ENCODE measurements at regions not wholly inside any gene's neighbourhood (a gene's known extent, or its start where the extent isn't known, plus 50 kb on each side); places are given as distances from the start of the nearest gene placed in this dataset.
"Not testable (repeated sequence)": the region's sequence is repeated elsewhere in the genome, so short reads cannot be mapped to it uniquely, and the experiment has no call there.

DNA sequence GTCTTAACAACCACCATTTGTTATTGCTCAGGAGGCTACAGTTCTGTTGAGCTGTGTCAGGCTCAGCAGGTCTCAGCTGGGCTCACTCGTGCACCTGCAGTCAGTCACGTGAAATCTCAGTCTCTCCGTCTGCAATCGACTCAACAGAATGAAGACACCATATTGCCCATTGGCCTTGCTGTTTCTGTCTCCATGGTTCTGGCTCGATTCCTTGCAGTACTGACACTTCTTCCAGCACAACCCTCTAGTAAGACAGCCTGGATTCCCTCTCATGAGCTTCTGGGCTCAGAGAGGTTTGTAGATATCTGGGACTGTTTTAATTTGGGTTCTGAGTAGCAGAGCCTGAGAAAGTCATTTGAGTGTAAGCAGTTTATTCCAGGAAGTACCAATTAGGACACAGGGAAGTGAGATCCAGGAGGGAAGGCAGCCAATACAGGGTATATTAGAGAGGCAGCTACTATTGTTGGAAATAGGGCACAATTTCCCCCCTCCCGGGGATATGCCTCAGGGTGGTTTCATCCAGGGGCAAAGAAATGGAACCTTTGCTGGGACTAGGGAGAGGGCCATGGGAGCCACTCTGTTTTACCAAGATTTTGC is 87.4 kb upstream of the RALGAPA2 start:
- DNase-seq (ENCODE audit: extremely low read depth in 1 of 2, low read depth in 1 of 2): no peak

DNA sequence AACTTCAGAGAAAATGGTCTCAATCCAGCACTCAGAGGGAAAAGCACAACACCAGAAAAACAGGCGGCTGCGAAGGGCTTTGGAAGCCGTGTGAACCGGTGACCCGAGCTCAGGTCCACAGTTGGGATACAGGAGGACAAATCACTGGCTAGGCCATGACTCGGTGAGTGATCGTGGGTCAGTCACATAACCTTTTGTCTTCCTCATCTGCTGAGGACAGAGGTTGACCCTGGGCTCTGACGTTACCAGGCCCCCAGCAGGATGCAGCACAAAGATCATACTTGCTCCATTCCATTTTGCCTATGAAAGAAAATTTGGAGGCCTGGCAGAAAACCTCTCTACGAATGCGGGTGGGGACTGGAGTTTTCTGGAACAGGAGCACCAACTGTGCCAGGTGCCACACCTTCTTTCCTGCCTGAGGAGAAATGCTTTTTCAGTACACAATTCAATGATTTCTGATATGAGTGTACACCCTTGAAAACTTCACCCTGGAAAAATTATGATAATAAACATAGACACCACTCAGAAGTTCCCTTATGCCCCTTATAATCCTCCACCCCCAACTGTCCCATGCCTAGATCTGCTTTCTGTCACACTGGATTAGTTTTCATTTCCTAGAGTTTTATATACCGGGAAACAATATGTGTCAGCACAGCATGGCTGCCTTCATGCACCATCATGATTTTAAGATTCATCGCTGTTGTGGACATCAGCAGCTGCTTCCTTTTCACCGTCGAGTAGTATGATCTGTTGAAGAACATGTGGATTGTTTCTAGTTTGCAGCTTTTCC is 85.3 kb upstream of the RALGAPA2 start:
- DNase-seq (ENCODE audit: extremely low read depth in 1 of 2, low read depth in 1 of 2): no peak

DNA sequence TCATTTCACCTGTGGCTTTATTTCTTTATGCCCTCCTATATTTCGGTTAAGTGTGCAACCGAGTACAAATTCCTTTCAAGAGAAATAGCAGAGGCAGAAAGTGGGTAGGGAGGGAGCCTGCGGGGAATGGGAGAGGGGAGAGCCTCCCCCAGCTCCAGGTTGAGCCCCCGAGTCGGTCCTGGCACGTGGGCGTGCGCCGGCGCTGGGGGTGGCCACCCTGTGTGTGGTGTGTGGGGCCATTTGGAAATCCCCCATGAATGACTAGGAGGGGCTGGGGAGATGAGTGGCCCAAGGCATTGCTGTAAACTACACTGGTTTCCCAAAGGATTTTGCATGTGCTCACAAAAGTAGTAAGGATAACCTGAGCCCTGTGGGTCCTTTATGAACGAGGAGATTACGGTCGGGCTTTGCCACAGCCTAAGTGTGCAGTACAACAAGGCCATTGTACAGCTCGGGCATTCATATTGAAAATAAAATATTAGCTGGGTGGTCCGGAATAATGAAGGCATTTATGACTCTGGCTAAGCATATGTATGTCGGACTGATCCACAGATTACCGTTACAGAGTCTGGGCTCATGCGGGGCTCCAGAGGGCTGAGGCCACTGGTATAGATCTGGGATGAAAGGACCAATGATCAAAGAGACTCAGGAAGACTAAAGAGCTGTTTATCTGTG is 84.5 kb upstream of the RALGAPA2 start:
- no peak for DNase-seq (ENCODE audit: extremely low read depth in 1 of 2, low read depth in 1 of 2)

DNA sequence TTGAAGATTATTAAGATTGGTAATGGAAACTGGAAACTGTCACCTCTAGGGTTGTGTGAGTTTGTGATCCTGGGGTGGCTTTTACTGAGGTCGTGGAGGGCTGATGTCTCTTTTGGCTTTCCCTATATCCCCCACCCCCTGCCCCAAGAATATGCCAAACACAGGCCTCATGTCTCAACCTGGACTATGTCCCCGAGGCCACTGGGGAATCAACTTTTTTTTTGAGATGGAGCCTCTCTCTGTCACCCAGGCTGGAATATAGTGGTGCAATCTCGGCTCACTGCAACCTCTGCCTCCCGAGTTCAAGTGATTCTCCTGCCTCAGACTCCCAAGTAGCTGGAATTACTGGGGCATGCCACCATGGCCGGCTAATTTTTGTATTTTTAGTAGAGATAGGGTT is 83.3 kb upstream of the RALGAPA2 start:
- no peak for DNase-seq (ENCODE audit: extremely low read depth in 1 of 2, low read depth in 1 of 2)

DNA sequence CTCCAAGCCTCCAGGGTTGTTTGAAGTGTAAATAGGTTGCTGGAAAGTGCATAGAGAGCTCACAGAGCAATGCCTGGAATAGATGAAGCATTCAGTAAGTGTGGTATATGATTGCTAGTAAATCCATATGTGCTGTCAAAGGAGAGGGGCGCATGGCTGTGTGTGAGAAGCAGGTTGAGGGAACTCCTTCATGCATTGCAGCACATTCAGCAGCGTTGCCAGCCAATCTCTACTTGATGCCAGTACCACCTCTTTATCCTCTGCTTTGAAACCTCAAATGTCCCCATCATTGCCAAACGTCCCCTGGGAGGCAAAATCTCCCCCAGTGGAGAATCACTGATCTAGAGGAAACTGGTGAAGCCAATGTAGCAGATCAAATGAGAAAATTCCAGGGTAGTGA is 82.7 kb upstream of the RALGAPA2 start:
- no peak for DNase-seq (ENCODE audit: extremely low read depth in 1 of 2, low read depth in 1 of 2)

DNA sequence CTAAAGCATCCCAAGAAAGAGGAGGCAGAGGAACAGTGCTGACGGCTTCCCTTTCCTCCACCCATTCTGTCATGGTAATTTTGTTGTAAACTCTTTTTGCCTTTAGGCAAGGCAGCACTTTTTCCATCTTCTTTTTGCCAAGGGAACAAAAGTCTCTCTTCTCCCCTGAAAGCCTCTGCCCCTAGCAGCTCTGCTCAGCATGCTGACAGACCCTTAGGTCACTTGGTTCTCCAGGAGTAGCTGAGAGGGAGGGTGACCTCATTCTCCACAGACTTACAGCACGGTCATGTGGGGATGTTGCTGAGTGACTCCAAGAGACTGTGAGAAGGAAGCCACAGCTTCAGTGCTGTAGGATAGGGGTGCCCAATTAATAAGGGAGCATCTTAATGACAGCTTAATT is 81.1 kb upstream of the RALGAPA2 start:
- DNase-seq (ENCODE audit: extremely low read depth in 1 of 2, low read depth in 1 of 2): no peak

DNA sequence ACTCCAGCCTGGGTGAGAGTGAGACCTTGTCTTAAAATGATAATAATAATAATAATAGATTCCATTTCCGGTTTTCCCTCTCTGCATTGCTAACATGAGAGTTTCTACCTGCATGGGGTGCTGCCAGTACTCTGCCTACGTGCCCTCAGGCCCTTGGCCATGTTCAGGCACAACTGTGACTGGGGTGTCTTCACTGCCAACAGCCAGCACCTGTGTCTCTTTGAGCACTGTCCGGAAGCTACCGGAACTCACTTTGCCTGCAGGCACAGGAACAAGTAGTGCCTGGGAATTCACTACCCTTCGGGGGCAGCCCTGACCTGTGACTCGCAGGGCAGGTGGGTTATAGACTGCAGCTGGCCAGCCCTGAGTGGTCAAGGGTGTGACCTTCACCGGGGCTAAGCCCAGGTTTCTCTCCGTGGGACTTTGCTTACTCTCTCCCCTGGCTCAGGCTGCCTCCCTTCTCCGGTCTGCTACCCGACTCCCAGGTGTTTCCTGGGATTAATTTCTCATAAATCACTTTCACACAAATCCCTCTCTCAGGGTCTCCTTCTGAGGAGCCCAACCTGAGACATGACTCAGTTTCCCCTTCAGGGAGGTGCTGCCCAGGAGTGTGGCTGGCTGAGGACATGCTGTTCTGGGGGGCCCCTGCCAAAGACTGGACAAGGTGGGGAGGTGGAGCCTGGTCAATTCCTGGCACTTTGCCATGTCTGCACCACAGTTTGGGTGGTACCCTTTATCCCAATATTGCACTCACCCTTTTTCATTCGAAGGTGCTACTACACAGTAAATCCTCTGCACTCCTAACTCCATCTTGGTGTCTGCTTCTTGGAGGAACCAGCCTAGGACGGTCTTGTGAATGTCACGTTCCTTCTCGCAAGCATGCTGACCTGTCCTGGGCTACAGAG is 79.5 kb upstream of the RALGAPA2 start:
- DNase-seq (ENCODE audit: extremely low read depth in 1 of 2, low read depth in 1 of 2): no peak

DNA sequence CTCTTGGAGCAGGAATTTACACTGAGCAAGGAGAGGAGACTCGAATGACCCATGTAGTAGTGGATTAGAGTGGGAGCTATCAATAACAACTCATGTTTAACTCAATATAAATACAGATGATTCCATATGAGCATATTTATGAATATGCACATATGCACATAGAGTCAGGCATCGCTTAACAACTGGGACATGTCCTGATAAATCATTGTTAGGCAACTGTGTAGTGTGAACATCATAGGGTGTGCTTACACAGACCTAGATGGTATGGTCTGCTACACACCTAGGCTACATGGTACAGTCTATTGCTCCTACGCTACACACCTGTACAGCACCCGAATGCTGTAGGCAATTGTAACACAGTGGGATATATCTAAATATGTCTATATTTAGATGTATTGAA is 75.9 kb upstream of the RALGAPA2 start:
- DNase-seq (ENCODE audit: extremely low read depth in 1 of 2, low read depth in 1 of 2): no peak

DNA sequence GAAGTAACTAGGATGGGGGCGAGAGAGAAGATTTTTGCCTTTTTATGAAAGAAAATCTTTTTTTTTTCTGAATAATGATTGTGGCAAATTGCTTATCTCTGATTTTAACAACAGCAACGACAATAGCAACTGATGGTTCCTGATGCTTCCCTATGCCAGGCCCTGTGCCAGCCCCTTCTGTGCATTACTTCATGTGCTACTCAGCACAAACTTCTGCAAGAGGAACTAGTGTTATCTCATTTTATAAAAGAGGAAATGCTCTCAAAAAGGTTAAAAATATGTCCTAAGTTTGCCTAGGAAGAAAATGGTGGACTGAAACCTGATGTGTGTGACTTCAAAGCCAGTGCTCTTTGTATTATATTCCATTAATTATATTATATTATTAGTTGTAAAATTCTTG is 74.0 kb upstream of the RALGAPA2 start:
- DNase-seq (ENCODE audit: extremely low read depth in 1 of 2, low read depth in 1 of 2): no peak

DNA sequence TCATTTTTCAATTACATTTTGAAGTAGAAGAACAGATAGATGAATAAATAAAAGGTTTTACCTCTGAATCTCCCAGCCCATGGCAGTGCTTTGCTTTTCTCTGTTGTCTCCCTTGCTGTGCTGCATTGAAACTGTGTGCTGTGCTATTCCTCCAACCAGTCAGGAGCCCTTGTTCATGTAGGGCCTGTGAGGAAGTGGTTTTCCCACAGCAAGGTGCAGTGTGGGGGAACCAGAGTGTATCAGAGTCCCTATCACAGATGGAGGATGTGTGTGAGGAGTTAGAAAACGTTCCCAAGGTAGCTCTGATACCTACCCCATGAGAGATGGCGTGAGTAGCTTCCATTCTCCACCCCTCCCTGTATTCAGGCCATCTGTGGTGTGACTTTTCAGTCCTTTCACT is 72.8 kb upstream of the RALGAPA2 start:
- DNase-seq (ENCODE audit: extremely low read depth in 1 of 2, low read depth in 1 of 2): no peak

DNA sequence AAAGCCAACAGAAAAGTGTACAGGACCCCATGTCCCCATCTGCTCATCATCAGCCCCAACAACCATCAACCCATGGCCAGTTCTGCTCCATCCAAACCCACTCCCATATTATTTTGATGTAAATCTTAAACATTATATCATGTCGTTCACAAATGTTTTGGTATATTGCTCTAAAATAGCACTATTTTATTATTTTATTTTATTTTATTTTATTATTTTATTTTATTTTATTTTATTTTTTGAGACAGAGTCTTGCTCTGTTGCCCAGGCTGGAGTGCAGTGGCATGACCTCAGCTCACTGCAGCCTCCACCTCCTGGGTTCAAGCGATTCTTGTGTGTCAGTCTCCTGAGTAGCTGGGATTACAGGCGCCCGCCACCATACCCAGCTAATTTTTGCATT is 72.0 kb upstream of the RALGAPA2 start:
- not testable (repeated sequence) for DNase-seq (ENCODE audit: extremely low read depth in 1 of 2, low read depth in 1 of 2)

DNA sequence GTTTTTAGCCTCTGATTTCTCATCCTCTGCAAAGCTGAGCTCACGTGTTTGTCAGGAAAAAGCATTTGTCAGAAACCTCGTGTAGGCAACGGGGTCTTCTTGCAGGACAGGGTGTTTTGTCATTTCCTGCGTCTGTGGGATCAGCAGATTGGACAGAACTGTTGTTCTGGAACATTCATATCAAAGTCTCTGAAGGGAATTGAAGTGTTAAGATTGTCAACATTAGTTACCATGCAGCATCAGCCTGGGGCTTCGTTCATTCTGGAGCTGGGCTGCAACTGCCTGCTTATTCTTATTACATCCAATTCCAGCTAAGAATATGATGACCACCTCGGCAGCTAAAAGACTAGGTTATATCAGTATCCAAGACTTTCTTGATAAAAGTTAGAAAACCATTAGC is 71.0 kb upstream of the RALGAPA2 start:
- no peak for DNase-seq (ENCODE audit: extremely low read depth in 1 of 2, low read depth in 1 of 2)

DNA sequence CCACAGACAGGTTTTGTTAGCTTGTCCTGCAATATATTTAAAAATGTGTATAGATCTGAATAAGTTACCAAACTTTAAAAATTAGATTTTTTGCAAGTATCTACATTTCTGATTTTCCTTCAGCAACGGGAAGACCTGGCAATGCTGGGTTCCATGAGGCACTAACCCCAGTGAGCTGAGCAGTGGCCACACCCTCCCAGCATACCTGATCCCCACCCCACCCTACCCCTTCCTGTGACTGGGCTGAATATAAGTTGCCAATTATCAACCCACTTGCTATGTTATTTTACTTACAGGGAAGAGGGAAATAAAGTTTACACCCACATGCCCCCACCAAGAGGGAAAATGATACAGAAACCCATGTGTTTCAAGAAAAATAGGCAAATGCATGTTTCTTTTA is 70.3 kb upstream of the RALGAPA2 start:
- DNase-seq (ENCODE audit: extremely low read depth in 1 of 2, low read depth in 1 of 2): no peak

DNA sequence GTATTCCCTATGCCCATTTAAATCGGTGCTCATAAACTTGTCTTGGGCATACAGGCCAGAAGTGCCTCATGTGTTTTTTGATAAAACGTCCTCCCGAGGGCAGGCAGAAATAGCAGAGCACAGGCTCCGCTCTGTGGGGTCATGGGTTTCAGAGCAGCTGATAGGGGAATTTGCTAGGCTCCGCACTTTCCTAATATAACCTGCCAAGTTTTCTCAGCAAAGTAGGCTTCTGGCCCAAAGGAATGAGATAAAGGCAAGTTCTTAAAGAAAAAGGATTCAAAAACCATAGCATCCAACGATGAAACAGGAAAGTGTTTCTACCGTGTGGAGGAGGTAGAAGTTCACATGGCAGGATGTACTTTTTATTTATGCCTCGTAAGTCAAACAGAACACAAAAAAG is 69.8 kb upstream of the RALGAPA2 start:
- DNase-seq (ENCODE audit: extremely low read depth in 1 of 2, low read depth in 1 of 2): no peak

DNA sequence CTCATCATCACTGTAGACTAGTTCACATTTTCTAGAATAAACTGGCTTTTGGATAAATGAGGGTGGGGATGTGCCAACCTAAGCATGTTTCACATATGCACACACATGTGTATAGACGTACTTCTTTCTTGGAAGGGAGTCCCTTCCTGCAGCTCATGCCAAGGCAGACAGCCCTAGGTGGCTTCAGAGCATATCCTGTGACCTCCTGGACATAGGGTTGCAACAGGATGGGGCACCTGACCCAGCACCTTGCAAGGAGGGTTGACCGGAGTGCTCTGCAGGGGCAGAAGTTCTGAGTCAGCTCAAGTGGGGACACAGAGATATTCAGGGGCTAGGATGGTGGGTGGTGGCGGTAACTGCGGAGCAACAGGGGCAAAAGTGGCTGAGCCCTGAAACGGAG is 68.6 kb upstream of the RALGAPA2 start:
- no peak for DNase-seq (ENCODE audit: extremely low read depth in 1 of 2, low read depth in 1 of 2)

DNA sequence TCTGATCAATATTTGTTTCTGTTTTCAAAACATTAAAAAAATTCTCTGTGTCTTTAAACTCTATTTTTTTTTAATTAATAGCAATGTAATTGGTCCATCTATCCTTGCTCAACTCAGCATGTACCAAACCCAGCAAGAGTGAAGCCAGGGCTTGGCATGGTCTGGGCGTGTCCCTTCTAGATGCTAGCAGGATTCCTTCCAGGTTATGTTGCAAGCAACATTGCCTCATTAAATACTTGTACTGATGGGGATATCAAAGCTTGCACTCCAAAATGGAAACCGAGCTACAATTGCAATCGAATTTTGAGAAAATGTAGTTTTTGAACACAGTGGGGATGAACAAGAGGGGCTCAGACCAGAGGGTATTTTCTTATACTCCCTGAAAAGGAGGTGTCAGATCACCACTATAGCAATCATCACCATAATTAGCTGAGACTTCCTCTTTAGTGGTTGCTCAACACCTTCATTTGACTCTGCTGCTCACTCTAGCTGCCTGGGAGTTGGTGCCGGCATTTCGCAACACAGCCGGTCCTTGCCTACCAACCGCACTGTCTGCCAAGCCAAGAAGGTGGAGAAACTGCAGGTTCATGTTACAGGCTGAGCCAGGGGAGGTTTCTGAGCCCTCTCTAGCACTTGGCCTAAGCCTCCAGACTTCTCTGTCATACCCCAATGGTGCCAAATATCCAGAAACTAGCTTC is 67.8 kb upstream of the RALGAPA2 start:
- DNase-seq (ENCODE audit: extremely low read depth in 1 of 2, low read depth in 1 of 2): no peak

DNA sequence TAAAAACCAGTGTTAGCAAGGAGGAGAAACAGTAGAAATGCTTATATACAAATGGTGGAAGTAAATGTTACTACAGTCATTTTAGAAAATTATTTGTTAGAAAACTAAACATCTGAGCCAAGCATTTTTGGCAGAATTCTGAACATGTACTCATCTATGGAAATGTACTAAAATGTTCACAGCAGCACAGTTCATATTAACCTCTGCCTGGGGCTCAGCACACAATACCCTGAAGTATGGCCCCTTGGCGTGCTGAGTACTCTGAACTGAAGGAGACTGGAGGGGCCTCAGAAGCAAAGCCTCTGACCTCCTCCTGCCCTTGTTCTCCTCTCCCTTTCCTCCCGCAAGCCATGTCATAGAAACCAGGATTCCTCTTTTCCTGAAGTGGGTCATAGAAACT is 66.2 kb upstream of the RALGAPA2 start:
- no peak for DNase-seq (ENCODE audit: extremely low read depth in 1 of 2, low read depth in 1 of 2)

DNA sequence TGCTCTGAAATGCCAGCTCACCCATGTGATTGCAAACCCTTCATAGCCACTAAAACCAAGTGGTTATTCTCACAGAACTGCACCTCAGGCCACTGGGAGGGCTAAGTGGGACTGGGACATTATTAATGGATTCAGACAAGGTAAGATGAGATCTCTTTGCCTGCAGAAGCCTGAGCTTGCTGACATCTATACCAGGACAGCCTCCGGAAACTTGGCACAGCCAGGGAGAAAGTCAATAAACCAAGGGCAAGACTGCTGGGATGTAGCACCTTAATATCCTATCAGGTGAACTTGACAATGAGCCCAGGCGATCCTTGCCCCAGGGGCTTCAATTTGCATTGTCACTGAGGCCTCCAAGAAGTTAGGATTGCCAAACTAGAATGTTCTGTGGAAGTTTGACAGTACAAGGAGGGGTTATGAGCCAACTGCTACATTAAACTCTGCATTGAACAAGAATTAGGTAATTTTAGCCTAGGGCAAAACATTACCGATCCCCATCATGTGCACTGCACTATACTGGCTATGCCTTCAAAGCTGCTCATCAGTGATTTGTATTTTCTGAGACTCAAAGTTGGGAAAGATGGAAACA is 60.1 kb upstream of the RALGAPA2 start:
- DNase-seq (ENCODE audit: extremely low read depth in 1 of 2, low read depth in 1 of 2): no peak

DNA sequence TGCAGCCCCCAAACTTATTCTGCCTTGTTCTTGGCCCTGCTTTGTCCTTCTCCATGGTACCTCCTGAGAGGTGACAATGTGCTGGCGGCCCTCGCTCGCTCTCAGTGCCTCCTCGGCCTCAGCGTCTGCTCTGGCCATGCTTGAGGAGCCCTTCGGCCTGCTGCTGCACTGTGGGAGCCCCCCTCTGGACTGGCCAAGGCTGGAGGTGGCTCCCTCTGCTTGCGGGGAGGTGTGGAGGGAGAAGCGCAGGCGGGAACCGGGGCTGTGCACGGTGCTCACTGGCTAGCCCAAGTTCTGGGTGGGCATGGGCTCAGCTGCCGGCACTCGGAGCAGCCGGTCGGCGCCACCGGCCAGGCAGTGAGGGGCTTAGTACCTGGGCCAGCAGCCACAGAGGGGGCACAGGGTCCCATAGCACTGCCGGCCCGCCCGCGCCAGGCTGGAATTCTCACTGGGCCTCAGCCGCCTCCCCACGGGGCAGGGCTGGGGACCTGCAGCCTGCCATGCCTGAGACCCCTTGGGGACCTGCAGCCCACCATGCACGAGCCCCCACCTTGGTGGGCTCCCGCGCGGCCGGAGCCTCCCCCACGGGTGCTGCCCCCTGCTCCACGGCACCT is 55.9 kb upstream of the RALGAPA2 start:
- no peak for DNase-seq (ENCODE audit: extremely low read depth in 1 of 2, low read depth in 1 of 2)
